Endothelial cell of umbilical vein (primary cell): ENCODE measurements at regions not wholly inside any gene's neighbourhood (a gene's known extent, or its start where the extent isn't known, plus 50 kb on each side); places are given as distances from the start of the nearest gene placed in this dataset.

Experiments used
- BruUV-seq: library from RNA; stranded (reverse); fragments of 400-500 nt; replicated peaks from 2 replicates; lab custom pipeline; 2021; lab: Mats Ljungman, UMichigan
- CTCF ChIA-PET: fragments of 300-600, 350-600 bp; sonication (Branson Sonifier 250); formaldehyde crosslinking; loops from one replicate; lab custom pipeline; 2021; ENCODE audit warnings: antibody characterized with exemption, inconsistent platforms; lab: Charles Lee
- POLR2A ChIA-PET: fragments of 300-600, 350-600 bp; sonication (Branson Sonifier 250); formaldehyde crosslinking; loops from one replicate; lab custom pipeline; 2021; ENCODE audit warnings: antibody characterized with exemption, inconsistent platforms; lab: Charles Lee
- DNase-seq: peaks from one replicate; pipeline ENCODE4 v3.0.0-alpha.2; 2011; ENCODE audit warnings: low read depth, low spot score
- FAIRE-seq: peaks from 2 replicates; lab custom pipeline; 2011; peaks lifted over from hg19 to GRCh38; lab: Jason Lieb, UNC
- H2AFZ ChIP-seq: 2 replicates; pipeline ENCODE4 v1.6.0; 2012; ENCODE audit warnings: low read depth, low read length, control low read depth, inconsistent platforms
- H3K27ac ChIP-seq: 2 replicates; pipeline ENCODE4 v1.5.1; 2011; ENCODE audit warnings: low read depth, mild to moderate bottlenecking, control low read depth, low read length, moderate library complexity; ENCODE audit not compliant: insufficient read depth
- H3K27me3 ChIP-seq, 2 experiments: 2 replicates each; pipeline versions ENCODE4 v1.6.0 to v1.6.1; 2011; ENCODE audit warnings: low read length in 2 of 2, mixed read lengths in 1 of 2; ENCODE audit not compliant: control insufficient read depth in 2 of 2, insufficient read depth in 2 of 2
- H3K36me3 ChIP-seq, 2 experiments: 2 replicates in 1 of 2; 3 replicates in 1 of 2; pipeline ENCODE4 v1.5.1; 2011; ENCODE audit warnings: low read length in 2 of 2, mild to moderate bottlenecking in 1 of 2, moderate library complexity in 1 of 2; ENCODE audit not compliant: control insufficient read depth in 2 of 2, insufficient read depth in 2 of 2; ENCODE audit errors: extremely low read depth in 1 of 2
- H3K4me1 ChIP-seq: 3 replicates; pipeline ENCODE4 v1.5.1; 2011; ENCODE audit warnings: mild to moderate bottlenecking, low read length; ENCODE audit not compliant: control insufficient read depth, insufficient read depth; ENCODE audit errors: extremely low read depth
- H3K4me2 ChIP-seq: 2 replicates; pipeline ENCODE4 v1.6.1; 2011; ENCODE audit warnings: low read length, control low read depth, mixed read lengths; ENCODE audit not compliant: insufficient read depth
- H3K4me3 ChIP-seq, 3 experiments: fragments of 200-600 bp in 1 of 3; sonication (generic), shearing (Covaris generic) in 1 of 3; replicated peaks in 1 of 3; 2 replicates each; pipeline ENCODE4 v1.5.1; 2011 to 2016; ENCODE audit warnings: control low read depth in 3 of 3, low read length in 3 of 3, mild to moderate bottlenecking in 2 of 3, inconsistent platforms in 1 of 3, low read depth in 1 of 3, moderate library complexity in 1 of 3; ENCODE audit not compliant: insufficient read depth in 1 of 3
- H3K79me2 ChIP-seq: 2 replicates; pipeline ENCODE4 v1.6.0; 2012; ENCODE audit warnings: low read length, inconsistent platforms; ENCODE audit not compliant: control insufficient read depth, insufficient read depth
- H3K9ac ChIP-seq: replicated peaks from 2 replicates; pipeline ENCODE3; 2011; ENCODE audit warnings: low read length, control low read depth; ENCODE audit not compliant: insufficient read depth; ENCODE audit errors: extremely low read depth
- H3K9me1 ChIP-seq: replicated peaks from 3 replicates; pipeline ENCODE4 v1.6.0; 2011; ENCODE audit warnings: mild to moderate bottlenecking, low read length; ENCODE audit not compliant: control insufficient read depth, insufficient read depth; ENCODE audit errors: extremely low read depth
- H3K9me3 ChIP-seq: replicated peaks from 2 replicates; pipeline ENCODE4 v1.5.1; 2012; ENCODE audit warnings: low read length, inconsistent platforms; ENCODE audit not compliant: control insufficient read depth, insufficient read depth
- H4K20me1 ChIP-seq: replicated peaks from 2 replicates; pipeline ENCODE3; 2011; ENCODE audit warnings: mild to moderate bottlenecking, low read length; ENCODE audit not compliant: control insufficient read depth, insufficient read depth; ENCODE audit errors: extremely low read depth
- EZH2 ChIP-seq: IDR thresholded peaks from 2 replicates; pipeline ENCODE4 v1.6.1; 2012; ENCODE audit warnings: borderline replicate concordance, low read depth, mild to moderate bottlenecking, moderate library complexity, low read length, inconsistent platforms; ENCODE audit not compliant: severe bottlenecking
- FOS ChIP-seq: IDR thresholded peaks from 2 replicates; pipeline ENCODE4 v1.6.1; 2011; ENCODE audit warnings: mild to moderate bottlenecking, low read length, moderate library complexity, borderline replicate concordance; ENCODE audit not compliant: insufficient read depth
- GATA2 ChIP-seq: IDR thresholded peaks from 2 replicates; pipeline ENCODE4 v1.7.0; 2011; ENCODE audit warnings: low read depth, mild to moderate bottlenecking, moderate library complexity, mixed read lengths, low read length; ENCODE audit not compliant: insufficient read length, insufficient read depth
- JUN ChIP-seq: IDR thresholded peaks from 2 replicates; pipeline ENCODE4 v1.6.1; 2011; ENCODE audit warnings: borderline replicate concordance, low read depth; ENCODE audit not compliant: insufficient read length, insufficient read depth
- MYC ChIP-seq: IDR thresholded peaks from one replicate; pipeline ENCODE4 v1.6.1; 2011; ENCODE audit warnings: mild to moderate bottlenecking, low read depth, low read length
- POLR2A ChIP-seq: IDR thresholded peaks from 2 replicates; pipeline ENCODE4 v1.6.1; 2012; ENCODE audit warnings: low read depth, mild to moderate bottlenecking, control low read depth, low read length
- POLR2AphosphoS5 ChIP-seq: IDR thresholded peaks from 2 replicates; pipeline ENCODE4 v1.6.1; 2012; ENCODE audit warnings: low read depth, mild to moderate bottlenecking, control low read depth, low read length, moderate library complexity; ENCODE audit not compliant: insufficient read depth
- dilution Hi-C: fragments of 300-500 bp; cut with MboI; formaldehyde crosslinking; loops from one replicate; pipeline ENCODE4 v1.15.0; 2019; ENCODE audit warnings: low sequenced_read_pairs; ENCODE audit not compliant: extremely low pct_ligation_motif_present
- intact Hi-C: fragments of 100-400 bp; cut with micrococcal nuclease; formaldehyde crosslinking; loops from one replicate; pipeline ENCODE4 v1.10.0; 2022
- TF ChIP-seq, protein P1 (sequence below): IDR thresholded peaks from 2 replicates; pipeline ENCODE4 v1.6.1; 2011; ENCODE audit not compliant: insufficient read depth, insufficient read length
- TF ChIP-seq, protein P2 (sequence below), 2 donors: IDR thresholded peaks; 1 replicate in 1 of 2; 2 replicates in 1 of 2; pipeline ENCODE4 v1.5.1; 2011; ENCODE audit warnings: low read length in 2 of 2, mild to moderate bottlenecking in 2 of 2, moderate library complexity in 2 of 2, control low read depth in 1 of 2, inconsistent platforms in 1 of 2, low read depth in 1 of 2; ENCODE audit not compliant: insufficient read depth in 1 of 2; ENCODE audit errors: extremely low read depth in 1 of 2

DNA sequence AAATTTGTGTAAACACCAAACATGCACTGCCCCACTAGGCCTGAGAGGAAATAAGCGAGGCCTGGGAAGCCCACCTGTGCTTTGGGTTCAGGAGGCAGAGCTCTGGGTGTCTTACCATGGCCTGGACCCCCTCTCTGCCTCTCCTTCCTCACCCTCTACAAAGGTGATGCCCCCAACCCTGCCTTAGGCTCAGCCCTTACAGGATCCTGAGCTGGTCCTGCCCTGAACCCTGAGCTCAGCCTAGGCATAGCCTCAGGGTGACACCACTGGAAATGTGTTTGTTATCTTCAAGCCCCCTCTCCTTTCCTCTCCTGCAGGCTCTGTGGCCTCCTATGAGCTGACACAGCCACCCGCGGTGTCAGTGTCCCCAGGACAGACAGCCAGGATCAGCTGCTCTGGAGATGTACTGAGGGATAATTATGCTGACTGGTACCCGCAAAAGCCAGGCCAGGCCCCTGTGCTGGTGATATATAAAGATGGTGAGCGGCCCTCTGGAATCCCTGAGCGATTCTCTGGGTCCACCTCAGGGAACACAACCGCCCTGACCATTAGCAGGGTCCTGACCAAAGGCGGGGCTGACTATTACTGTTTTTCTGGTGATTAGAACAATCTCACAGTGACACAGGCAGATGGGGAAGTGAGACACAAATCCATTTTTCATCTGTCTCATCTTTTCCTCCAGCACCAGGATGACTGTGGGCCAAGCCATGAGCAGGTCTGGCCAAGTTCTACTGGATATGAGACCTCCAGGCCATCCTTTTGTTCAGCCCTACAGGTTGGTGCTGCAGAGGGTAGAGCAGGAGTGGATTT, 117.8 kb downstream of the GGTLC2 start:
- Histone ChIP-seq H3K9me3 (no peaks in the 10 kb centered on the region), H3K9me1 (no peaks in the 10 kb centered on the region), H3K4me2 (no peak overlapping the region), H3K4me1 (no peaks in the 10 kb centered on the region), H2AFZ (no peak overlapping the region), H3K36me3 (no peaks in the 10 kb centered on the region), H3K9ac (no peak overlapping the region), H3K27ac (no peak overlapping the region), H3K27me3 (peaks cover 3 to 4% of the 10 kb centered on the region in 2 experiments), H3K79me2 (no peaks in the 10 kb centered on the region), H4K20me1 (no peaks in the 10 kb centered on the region), H3K4me3 (no peak overlapping the region)
- POLR2A ChIA-PET, result no interaction called here
- TF ChIP-seq, protein P1, sequence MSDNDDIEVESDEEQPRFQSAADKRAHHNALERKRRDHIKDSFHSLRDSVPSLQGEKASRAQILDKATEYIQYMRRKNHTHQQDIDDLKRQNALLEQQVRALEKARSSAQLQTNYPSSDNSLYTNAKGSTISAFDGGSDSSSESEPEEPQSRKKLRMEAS, result no peak
- TF ChIP-seq POLR2A (no peak), FOS (no peak), JUN (no peak), MYC (no peak), POLR2AphosphoS5 (no peak), GATA2 (no peak), EZH2 (no peak)
- TF ChIP-seq, protein P2, sequence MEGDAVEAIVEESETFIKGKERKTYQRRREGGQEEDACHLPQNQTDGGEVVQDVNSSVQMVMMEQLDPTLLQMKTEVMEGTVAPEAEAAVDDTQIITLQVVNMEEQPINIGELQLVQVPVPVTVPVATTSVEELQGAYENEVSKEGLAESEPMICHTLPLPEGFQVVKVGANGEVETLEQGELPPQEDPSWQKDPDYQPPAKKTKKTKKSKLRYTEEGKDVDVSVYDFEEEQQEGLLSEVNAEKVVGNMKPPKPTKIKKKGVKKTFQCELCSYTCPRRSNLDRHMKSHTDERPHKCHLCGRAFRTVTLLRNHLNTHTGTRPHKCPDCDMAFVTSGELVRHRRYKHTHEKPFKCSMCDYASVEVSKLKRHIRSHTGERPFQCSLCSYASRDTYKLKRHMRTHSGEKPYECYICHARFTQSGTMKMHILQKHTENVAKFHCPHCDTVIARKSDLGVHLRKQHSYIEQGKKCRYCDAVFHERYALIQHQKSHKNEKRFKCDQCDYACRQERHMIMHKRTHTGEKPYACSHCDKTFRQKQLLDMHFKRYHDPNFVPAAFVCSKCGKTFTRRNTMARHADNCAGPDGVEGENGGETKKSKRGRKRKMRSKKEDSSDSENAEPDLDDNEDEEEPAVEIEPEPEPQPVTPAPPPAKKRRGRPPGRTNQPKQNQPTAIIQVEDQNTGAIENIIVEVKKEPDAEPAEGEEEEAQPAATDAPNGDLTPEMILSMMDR (IDR thresholded peaks at IDR 0.05; ENCODE audit: extremely low read depth in 1 of 2, insufficient read depth in 1 of 2, low read depth in 1 of 2, low read length in 2 of 2), result no peak
- intact Hi-C loops (no loop called here), dilution Hi-C loops (no loop called here)
- DNase-seq, result no peak
- no TSS peak for BruUV-seq
- FAIRE-seq, result no peak
- CTCF ChIA-PET, result interaction anchor here (1.1 to 2.3 kb wide), 4 partner anchors 8 to 26 kb away, joined by 3 to 5 read pairs (median 4); no protein-coding TSS in a partner anchor
